ENCODE measurements at regions not wholly inside any gene's neighbourhood (a gene's known extent, or its start where the extent isn't known, plus 50 kb on each side); places are given as distances from the start of the nearest gene placed in this dataset.
"Not testable (repeated sequence)": the region's sequence is repeated elsewhere in the genome, so short reads cannot be mapped to it uniquely, and the experiment has no call there.

GRCh38 chr4:188287169-188287894 is 148.1 kb downstream of the TRIML1 start:
- DNase-seq (ENCODE audit: low read depth): no peak

- no peak for DNase-seq (ENCODE audit: low read depth)
These were observed 150.4 kb downstream of the TRIML1 start for GRCh38 chr4:188289531-188290125.

DNA sequence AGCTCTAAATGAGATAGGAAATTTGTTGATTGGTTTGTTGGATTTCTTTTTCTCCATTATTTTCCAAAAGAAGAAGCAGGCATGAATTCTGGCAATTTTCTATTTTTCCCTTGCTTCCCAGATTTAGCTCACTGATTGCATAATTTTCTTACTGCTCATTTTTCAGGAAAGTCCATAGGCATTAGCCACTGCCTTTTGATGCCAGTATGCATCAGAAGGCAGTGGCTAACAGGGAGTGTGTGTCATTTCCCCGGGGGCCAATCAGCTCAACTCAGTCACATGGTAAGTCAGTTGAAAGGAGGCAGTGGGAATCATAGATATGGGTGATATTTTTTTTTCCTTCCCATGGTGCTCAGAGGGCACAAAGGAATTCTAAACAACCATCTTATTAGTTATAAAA is 156.7 kb downstream of the TRIML1 start:
- no peak for DNase-seq (ENCODE audit: low read depth)

DNA sequence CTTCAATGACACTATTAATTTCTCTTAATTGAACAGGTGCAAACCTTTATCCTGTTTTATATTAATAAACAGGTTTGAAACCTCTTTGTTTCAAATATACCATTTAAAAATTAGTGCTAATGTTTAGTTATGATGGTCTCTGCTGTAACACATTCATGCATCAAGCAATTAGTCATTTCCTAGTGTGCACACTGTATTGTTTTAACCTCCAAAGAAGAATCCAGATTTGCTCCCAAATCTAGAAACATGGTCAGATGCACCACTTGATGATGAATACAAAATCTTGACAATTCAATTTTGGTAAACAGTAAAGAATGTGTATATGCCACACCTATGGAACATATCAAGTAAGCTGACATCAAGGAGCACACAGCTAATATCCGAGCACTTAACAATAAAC is 157.1 kb downstream of the TRIML1 start:
- no peak for DNase-seq (ENCODE audit: low read depth)

GRCh38 chr4:188297873-188298272 is 158.6 kb downstream of the TRIML1 start:
- no peak for DNase-seq (ENCODE audit: low read depth)

- no peak for DNase-seq (ENCODE audit: low read depth)
These were observed 159.9 kb downstream of the TRIML1 start for GRCh38 chr4:188299161-188299560.

- DNase-seq (ENCODE audit: low read depth): no peak
These were observed 161.1 kb downstream of the TRIML1 start for GRCh38 chr4:188300385-188300784.

DNA sequence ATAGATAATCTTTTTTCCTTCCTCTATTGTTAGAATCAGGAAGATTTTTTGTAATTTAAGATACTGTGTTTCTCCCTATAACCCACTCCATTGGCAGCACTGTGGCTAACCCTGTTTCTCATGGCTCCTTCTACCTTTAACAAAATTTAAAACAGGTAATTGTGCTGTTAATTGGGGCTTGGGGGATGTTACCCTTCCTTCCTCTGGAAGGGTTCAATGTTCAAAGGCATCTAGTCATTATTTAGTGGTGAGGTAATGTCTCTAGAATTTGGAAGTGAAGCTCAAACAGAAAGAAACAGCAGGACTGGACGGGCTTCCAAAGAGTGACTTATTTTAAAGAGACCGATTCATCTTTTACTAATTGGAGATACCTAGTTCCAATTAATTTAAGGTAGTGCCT is 166.4 kb downstream of the TRIML1 start:
- no peak for DNase-seq (ENCODE audit: low read depth)

- no peak for DNase-seq (ENCODE audit: low read depth)
These were observed 168.3 kb downstream of the TRIML1 start for GRCh38 chr4:188307591-188307990.

DNA sequence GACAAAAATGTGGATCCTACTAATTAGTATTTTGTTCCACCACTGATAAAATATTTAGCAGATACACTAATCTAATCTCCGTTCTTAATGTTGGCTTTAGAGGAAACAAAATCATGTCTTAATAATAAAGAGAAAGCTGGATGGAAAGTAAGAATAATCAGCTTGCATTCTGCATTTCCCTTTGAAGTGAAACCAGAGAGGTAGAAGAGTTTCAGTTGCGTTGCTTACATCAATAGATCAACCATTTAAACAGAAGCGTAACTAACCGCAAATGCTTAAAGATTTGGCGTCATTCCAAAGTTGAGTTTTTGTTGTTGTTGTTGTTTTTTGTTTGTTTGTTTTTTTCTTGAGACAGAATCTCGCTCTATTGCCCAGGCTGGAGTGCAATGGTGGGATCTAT is 168.9 kb downstream of the TRIML1 start:
- no peak for DNase-seq (ENCODE audit: low read depth)

- DNase-seq (ENCODE audit: low read depth): no peak
These were observed 177.2 kb downstream of the TRIML1 start for GRCh38 chr4:188316391-188316790.

GRCh38 chr4:188328966-188329365 is 189.7 kb downstream of the TRIML1 start:
- no peak for DNase-seq (ENCODE audit: low read depth)

- DNase-seq (ENCODE audit: low read depth): no peak
These were observed 190.3 kb downstream of the TRIML1 start for GRCh38 chr4:188329521-188329920.

GRCh38 chr4:188332265-188332664 is 193.0 kb downstream of the TRIML1 start:
- DNase-seq (ENCODE audit: low read depth): no peak

GRCh38 chr4:188336891-188337290 is 197.7 kb downstream of the TRIML1 start:
- DNase-seq (ENCODE audit: low read depth): no peak

GRCh38 chr4:188341428-188341827 is 202.2 kb downstream of the TRIML1 start:
- DNase-seq (ENCODE audit: low read depth): no peak

GRCh38 chr4:188346171-188346809 is 207.0 kb downstream of the TRIML1 start:
- DNase-seq (ENCODE audit: low read depth): no peak

GRCh38 chr4:188347339-188347738 is 208.1 kb downstream of the TRIML1 start:
- DNase-seq (ENCODE audit: low read depth): no peak

DNA sequence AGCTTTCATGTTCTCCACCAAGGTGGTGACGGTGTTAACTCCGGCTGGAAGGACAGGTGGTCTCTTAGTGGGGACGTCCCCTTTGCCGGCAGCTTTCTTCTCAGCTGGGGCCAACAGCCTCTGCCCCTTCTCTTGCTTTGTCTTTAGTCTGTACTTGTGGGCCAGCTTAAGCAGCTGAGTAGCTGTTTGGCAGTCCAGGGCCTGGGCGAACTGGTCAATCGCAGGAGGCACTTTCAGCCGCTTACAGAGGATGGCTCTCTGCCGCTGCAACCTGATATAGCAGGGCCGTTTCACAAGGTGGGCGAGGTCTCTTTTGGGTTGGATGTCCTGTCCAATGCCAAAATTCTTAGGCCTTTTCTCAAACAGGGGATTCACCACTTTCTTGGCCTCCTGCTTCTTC is 210.3 kb downstream of the TRIML1 start:
- not testable (repeated sequence) for DNase-seq (ENCODE audit: low read depth)

- DNase-seq (ENCODE audit: low read depth): no peak
These were observed 224.0 kb downstream of the TRIML1 start for GRCh38 chr4:188363196-188363595.

DNA sequence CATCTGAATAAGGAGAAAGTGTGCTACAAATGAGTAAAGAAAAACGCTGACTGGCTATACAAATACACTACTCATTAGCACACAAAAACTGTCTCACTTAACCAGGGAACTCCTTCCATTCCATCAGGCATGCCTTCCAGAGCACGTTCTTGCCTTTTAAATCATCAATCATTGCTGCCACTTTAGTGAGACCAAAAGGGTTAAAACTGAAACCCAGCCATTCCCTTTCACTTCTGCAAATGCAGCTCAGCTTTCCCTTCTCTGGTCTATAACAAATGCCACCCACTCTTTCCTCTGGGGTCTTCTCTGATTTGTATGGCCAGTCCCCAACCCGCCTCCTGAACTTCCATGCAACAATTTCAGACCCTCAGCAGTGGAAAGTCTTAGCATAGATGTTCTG is 231.5 kb downstream of the TRIML1 start:
- no peak for DNase-seq (ENCODE audit: low read depth)

DNA sequence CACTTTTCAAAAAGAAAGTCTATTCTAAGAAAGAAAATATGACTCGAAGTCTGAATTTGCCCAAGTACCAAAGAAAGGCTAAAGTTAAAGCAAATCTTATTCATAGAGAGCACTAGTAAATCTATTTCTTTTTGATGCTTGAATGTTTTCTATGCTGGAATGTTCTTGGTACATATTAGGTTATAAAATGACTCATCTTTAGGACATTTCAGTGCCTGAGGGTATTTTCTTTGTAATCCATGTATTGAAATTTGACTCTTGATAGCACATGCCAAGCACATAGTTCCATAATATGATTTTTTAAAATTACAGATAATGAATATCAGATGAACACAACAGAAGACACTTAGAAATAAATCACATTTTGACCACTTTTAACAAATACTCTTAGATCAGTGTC is 232.8 kb downstream of the TRIML1 start:
- DNase-seq (ENCODE audit: low read depth): no peak

- DNase-seq (ENCODE audit: low read depth): no peak
These were observed 233.6 kb downstream of the TRIML1 start for GRCh38 chr4:188372829-188373228.

GRCh38 chr4:188374871-188375270 is 235.6 kb downstream of the TRIML1 start:
- DNase-seq (ENCODE audit: low read depth): no peak

Measured in activated T-cell treated with anti-CD3 and anti-CD28 coated beads for 48 hours (primary cell).